DMS114 treated with DMSO at 0.1 percent for 48 hours (cell line): ENCODE measurements at regions not wholly inside any gene's neighbourhood (a gene's known extent, or its start where the extent isn't known, plus 50 kb on each side); places are given as distances from the start of the nearest gene placed in this dataset.
"Not testable (repeated sequence)": the region's sequence is repeated elsewhere in the genome, so short reads cannot be mapped to it uniquely, and the experiment has no call there.

Experiments
- DNase-seq: peaks from one replicate; lab custom pipeline; 2025; ENCODE audit not compliant: unreplicated experiment; lab: John Stamatoyannopoulos, UW

DNA sequence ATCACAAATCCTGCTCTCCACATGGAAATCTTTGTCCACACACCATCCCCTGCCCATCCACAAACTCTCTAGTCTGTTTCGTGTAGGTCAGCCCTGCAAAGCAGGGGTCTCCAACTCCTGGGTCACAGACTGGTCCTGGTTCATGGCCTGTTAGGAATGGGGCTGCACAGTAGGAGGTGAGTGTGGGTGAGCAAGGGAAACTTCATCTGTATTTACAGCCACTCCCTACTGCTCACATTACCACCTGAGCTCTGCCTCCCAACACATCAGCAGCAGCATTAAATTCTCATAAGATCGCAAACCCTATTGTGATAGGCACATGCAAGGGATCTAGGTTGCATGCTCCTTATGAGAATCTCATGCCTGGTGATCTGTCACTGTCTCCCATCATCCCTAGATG, 242.1 kb downstream of the FGFR2 start:
- DNase-seq, result no peak

DNA sequence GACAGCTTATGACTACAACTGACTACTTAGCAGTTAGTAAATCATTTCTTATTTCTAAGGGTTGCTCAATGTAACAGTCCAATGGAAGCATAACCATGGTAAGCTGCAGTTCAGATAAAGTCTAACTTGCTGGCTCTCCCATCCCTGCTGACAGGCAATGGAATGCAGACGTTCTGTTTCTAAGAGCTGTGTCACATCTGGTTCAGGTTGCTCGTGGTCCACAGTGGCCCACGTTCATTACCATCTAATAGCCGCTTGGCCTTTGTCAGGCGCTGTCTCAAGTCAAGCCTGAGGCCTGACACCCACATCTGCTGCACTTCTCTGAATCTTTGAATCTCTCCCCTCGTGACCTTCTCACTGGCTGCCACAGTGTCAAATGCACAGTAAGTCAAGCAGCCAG, 240.8 kb downstream of the FGFR2 start:
- DNase-seq, result no peak

DNA sequence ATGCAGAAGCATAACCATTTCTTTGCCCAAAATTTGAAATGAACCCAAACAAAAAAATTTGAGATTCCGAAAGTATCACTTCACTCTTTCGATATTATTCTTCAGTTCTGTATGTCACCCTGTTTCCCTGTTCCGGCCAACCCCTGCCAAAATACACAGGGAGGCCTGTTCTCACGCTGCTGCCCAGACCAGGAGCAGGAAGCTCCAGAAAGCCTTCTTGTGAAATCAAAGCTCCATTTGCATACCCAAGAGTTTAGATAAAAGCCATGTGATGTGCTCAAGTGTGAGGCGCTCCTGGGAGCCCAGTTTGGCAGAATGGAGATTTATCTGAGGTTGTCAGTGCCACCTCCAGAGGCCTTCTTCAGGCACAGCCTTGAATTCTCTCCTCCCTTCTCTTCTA, 236.2 kb downstream of the FGFR2 start:
- no peak for DNase-seq

GRCh38 chr10:121365566-121365965, 232.7 kb downstream of the FGFR2 start:
- no peak for DNase-seq

- no peak for DNase-seq
Measured at GRCh38 chr10:121368347-121369025, 229.8 kb downstream of the FGFR2 start.

DNA sequence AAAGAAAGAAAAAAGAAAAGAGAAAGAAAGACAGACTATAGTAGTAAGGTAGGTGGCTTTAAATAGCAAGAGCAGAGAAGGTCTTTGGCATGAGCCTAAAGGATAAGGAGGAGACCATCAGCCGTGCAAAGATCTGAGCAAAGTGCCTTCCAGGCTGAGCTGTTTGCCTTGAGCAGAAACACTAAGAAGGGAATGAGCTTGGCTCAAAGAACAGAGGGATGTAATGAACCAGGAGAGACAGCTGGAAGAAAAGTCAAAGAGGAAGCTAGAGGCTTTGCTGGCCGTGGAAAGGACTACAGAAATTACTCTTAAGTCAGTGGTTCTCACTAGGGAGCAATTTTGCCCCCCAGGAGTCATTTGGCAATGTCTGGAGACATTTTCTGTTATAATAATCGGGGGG, 228.6 kb downstream of the FGFR2 start:
- DNase-seq, result no peak

DNA sequence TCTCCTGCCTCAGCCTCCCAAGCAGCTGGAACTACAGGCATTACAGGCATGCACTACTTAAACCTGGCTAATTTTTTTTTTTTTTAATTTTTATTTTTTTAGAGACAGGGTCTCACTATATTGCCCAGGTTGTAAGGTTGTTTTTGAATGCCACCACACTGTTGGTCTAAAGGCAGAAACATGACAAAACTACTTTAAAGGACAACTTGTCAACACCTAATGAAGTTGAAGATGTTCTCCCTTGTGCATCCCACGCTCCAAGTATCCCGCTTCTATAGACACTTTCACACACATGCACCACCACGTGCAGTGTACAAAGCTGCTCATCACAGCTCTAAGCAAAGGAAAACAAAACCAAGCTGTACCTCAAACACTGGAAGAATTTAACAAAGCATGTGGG, 226.4 kb downstream of the FGFR2 start:
- no peak for DNase-seq

DNA sequence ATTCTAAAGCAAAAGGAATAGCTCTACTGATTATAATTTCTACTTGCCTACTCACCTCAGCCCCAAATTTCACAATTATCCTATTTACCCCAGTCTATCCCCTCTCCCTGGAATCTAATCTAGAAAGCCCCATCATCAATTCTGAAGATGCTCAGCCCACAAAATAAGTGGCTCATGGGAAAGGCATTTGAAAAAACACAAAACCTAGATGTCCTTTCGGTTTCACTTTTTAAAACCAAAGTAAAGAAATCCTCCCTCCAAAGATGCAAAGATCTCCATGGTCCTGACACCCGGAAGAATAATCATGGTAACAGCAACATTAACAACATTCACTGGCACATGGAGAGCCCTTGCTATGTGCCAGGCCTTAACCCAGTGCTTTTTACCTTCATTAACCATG, 224.8 kb downstream of the FGFR2 start:
- DNase-seq, result no peak

DNA sequence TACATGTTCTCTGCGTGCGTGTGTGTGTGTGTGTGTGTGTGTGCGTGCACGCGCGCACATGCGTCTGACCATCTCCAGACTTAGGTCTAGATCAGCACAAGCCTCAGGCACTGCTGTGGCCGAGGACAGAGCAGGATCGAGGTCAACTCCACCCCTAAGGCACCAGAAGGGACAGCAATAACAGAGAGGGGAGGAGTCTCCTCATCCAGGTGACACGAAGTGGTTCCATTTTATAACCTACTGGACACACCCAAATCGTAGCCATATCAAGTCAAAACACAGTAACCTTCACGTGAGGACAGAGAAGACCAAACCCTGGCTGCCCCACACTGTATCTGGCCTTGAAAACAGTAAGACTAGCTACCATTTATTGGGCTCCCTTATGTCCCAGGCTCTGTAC, 224.1 kb downstream of the FGFR2 start:
- DNase-seq, result no peak

- DNase-seq, result no peak
Measured at GRCh38 chr10:121375172-121375571, 223.1 kb downstream of the FGFR2 start.

GRCh38 chr10:121378251-121378801, 219.9 kb downstream of the FGFR2 start:
- DNase-seq, result no peak

DNA sequence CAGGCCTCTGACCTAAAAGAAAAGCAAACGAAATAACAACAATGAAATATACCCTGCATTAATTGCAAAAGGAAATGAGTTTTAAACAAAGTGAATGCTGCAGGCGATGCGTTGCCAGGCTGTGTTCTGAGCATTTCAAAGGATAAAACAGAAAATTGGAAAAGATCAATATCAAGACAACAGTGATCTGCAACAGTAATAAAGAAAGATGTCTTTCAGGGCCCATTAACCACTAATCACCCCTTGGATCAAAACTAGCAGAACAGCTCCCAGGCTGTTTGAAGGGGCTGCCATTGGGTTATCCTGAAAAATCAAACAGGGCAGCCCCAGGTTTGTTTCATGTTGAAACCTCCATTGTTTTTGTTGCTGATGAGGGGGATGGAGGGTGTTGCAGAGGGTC, 219.2 kb downstream of the FGFR2 start:
- no peak for DNase-seq

- DNase-seq, result no peak
Measured at GRCh38 chr10:121380211-121380610, 218.0 kb downstream of the FGFR2 start.

DNA sequence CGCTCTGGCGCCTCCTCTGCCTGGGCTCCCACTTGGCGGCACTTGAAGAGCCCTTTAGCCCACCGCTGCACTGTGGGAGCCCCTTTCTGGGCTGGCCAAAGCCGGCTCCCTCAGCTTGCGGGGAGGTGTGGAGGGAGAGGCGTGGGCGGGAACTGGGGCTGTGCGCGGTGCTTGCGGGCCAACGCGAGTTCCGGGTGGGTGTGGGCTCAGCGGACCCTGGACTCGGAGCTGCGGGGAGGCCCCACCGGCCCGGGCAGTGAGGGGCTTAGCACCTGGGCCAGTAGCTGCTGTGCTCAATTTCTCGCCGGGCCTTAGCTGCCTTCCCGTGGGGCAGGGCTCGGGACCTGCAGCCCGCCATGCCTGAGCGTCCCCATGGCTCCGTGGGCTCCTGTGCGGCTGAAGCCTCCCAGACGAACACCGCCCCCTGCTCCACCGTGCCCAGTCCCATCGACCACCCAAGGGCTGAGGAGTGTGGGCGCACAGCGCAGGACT, 216.2 kb downstream of the FGFR2 start:
- not testable (repeated sequence) for DNase-seq

GRCh38 chr10:121385136-121385535, 213.1 kb downstream of the FGFR2 start:
- no peak for DNase-seq

GRCh38 chr10:121392657-121393056, 205.6 kb downstream of the FGFR2 start:
- no peak for DNase-seq

DNA sequence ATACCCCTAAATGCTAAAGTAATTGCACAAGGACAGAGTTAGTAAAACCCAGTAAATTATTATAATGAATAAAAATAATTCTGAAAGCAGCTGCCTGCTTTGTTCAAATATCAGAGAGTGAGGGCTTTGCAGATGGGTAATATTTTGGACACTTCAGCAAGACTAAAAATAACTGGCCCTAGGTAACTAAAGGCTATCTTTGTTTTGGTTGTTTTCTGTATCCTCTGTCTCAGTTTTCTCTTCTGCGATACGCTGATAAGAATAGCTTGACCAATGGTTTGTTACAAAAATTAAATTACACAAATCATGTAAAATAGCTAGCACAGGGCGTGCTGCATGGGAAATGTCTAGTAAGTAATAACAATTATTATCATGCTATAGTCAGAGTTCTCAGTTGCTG, 204.7 kb downstream of the FGFR2 start:
- no peak for DNase-seq

DNA sequence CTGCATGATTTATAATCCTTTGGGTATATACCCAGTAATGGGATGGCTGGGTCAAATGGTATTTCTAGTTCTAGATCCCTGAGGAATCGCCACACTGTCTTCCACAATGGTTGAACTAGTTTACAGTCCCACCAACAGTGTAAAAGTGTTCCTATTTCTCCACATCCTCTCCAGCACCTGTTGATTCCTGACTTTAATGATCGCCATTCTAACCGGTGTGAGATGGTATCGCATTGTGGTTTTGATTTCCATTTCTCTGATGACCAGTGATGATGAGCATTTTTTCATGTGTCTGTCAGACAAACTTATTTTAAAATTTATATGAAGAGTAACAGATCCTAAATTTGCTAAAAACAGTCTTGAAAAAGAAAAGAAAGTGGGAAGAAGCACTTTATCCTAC, 197.7 kb downstream of the FGFR2 start:
- DNase-seq, result not testable (repeated sequence)

DNA sequence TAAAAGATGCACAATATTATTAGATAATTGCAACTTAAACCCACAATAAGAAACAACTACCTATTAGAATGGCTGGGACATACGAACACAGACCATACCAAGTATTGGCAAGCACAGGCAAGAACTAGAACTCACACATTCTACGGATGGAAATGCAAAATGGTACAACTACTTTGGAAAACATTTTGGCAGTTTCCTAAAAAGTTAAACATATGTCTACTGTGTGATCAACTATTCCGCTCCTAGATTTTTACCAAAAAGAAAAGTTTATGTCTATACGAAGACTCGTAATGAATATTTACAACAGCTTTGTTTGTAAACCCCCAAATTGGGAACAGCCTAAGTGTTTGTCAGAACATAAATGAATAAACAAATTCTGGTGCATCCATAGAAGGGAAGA, 194.7 kb downstream of the FGFR2 start:
- no peak for DNase-seq

- DNase-seq, result no peak
Measured at GRCh38 chr10:121404611-121405010, 193.6 kb downstream of the FGFR2 start.

GRCh38 chr10:121405096-121405495, 193.1 kb downstream of the FGFR2 start:
- no peak for DNase-seq

GRCh38 chr10:121405549-121405948, 192.7 kb downstream of the FGFR2 start:
- no peak for DNase-seq

- DNase-seq, result no peak
Measured at GRCh38 chr10:121405953-121406352, 192.3 kb downstream of the FGFR2 start.
